PC-3 (cell line): ENCODE measurements at regions not wholly inside any gene's neighbourhood (a gene's known extent, or its start where the extent isn't known, plus 50 kb on each side); places are given as distances from the start of the nearest gene placed in this dataset.

Experiments used
- ATAC-seq: fragments of 200-7000 bp; cut with Tn5 transposase; 2 replicates; pipeline ENCODE4 v1.9.1; 2020; ENCODE audit warnings: mild to moderate bottlenecking, moderate library complexity
- BruUV-seq: library from RNA; stranded (reverse); fragments of 400-500 nt; replicated peaks from 2 replicates; lab custom pipeline; 2021; lab: Mats Ljungman, UMichigan
- CTCF ChIA-PET: fragments of 300-600 bp; sonication (Branson Sonifier 250); formaldehyde crosslinking; loops from one replicate; lab custom pipeline; 2022; ENCODE audit warnings: antibody characterized with exemption; lab: Charles Lee
- POLR2A ChIA-PET: fragments of 300-600 bp; sonication (Branson Sonifier 250); formaldehyde crosslinking; loops from one replicate; lab custom pipeline; 2022; ENCODE audit warnings: antibody characterized with exemption; ENCODE audit not compliant: unreplicated experiment; lab: Charles Lee
- DNase-seq: peaks from one replicate; pipeline ENCODE4 v3.0.0-alpha.2; 2015
- H2AFZ ChIP-seq: fragments of 300-600 bp; sonication (generic); 2 replicates; pipeline ENCODE4 v1.6.0; 2016; ENCODE audit warnings: antibody characterized with exemption, low read length
- H3F3A ChIP-seq: fragments of 300-600 bp; sonication (generic); one replicate; pipeline ENCODE4 v1.6.0; 2017; ENCODE audit warnings: antibody characterized with exemption, low read length, control low read depth, mild to moderate bottlenecking; ENCODE audit not compliant: unreplicated experiment
- H3K27ac ChIP-seq: fragments of 300-600 bp; sonication (generic); 2 replicates; pipeline ENCODE4 v1.5.1; 2016; ENCODE audit warnings: mild to moderate bottlenecking, low read length
- H3K27me3 ChIP-seq: fragments of 300-600 bp; sonication (generic); 2 replicates; pipeline ENCODE4 v1.6.1; 2016; ENCODE audit warnings: low read length, mixed read lengths
- H3K36me3 ChIP-seq: fragments of 300-600 bp; sonication (generic); 2 replicates; pipeline ENCODE4 v1.6.1; 2016; ENCODE audit warnings: low read depth, mixed run types, low read length, mixed read lengths
- H3K4me1 ChIP-seq: fragments of 300-600 bp; sonication (generic); 2 replicates; pipeline ENCODE4 v1.5.1; 2016; ENCODE audit warnings: low read length; ENCODE audit not compliant: insufficient read depth
- H3K4me2 ChIP-seq: fragments of 300-600 bp; sonication (generic); 2 replicates; pipeline ENCODE4 v1.6.0; 2016; ENCODE audit warnings: low read length
- H3K4me3 ChIP-seq: fragments of 300-600 bp; sonication (generic); 2 replicates; pipeline ENCODE4 v1.5.1; 2016; ENCODE audit warnings: mild to moderate bottlenecking, low read length, mixed read lengths
- H3K79me2 ChIP-seq: fragments of 300-600 bp; sonication (generic); 2 replicates; pipeline ENCODE4 v1.6.1; 2017; ENCODE audit warnings: low read length, mixed read lengths
- H3K9ac ChIP-seq: fragments of 300-600 bp; sonication (generic); 2 replicates; pipeline ENCODE4 v1.6.0; 2016; ENCODE audit warnings: mild to moderate bottlenecking, low read length
- H3K9me2 ChIP-seq: fragments of 300-600 bp; sonication (generic); replicated peaks from 2 replicates; pipeline ENCODE4 v1.6.1; 2016; ENCODE audit warnings: mixed run types, low read length, mixed read lengths
- H3K9me3 ChIP-seq: fragments of 300-600 bp; sonication (generic); 2 replicates; pipeline ENCODE4 v1.6.1; 2016; ENCODE audit warnings: low read length, mixed read lengths
- H4K20me1 ChIP-seq: fragments of 300-600 bp; sonication (generic); 2 replicates; pipeline ENCODE4 v1.6.1; 2016; ENCODE audit warnings: low read length, mixed read lengths
- CTCF ChIP-seq: fragments of 300-600 bp; sonication (generic); conservative IDR thresholded peaks from 2 replicates; pipeline ENCODE4 v1.5.1; 2017; ENCODE audit warnings: antibody characterized with exemption, low read depth, mild to moderate bottlenecking, low read length
- EZH2 ChIP-seq: fragments of 300-600 bp; sonication (generic); IDR thresholded peaks from one replicate; pipeline ENCODE4 v1.6.1; 2017; ENCODE audit warnings: antibody characterized with exemption, mild to moderate bottlenecking, low read length; ENCODE audit not compliant: unreplicated experiment
- EZH2phosphoT487 ChIP-seq: fragments of 300-600 bp; sonication (generic); IDR thresholded peaks from 2 replicates; pipeline ENCODE4 v1.6.1; 2018; ENCODE audit warnings: mild to moderate bottlenecking, antibody characterized with exemption, low read length, borderline replicate concordance
- intact Hi-C: fragments of 100-400 bp; cut with micrococcal nuclease; formaldehyde crosslinking; loops from 2 replicates; pipeline ENCODE4 v1.9.0; 2023

- H3K9ac ChIP-seq: no peak overlapping the region
- ATAC-seq: no peak
- H3K9me2 ChIP-seq: no peaks in the 10 kb centered on the region
- BruUV-seq: no TSS peak
- H3K79me2 ChIP-seq: no peaks in the 10 kb centered on the region
- intact Hi-C loops: no loop called here
- ChIA-PET CTCF (no interaction called here), POLR2A (no interaction called here)
- TF ChIP-seq EZH2phosphoT487: no peak
- TF ChIP-seq CTCF: no peak
- TF ChIP-seq EZH2: no peak
- H3K27ac ChIP-seq: no peak overlapping the region
- H4K20me1 ChIP-seq: no peaks in the 10 kb centered on the region
- H3K4me2 ChIP-seq: no peak overlapping the region
- H3K27me3 ChIP-seq: no peaks in the 10 kb centered on the region
- H3K4me1 ChIP-seq: no peaks in the 10 kb centered on the region
- no peak overlapping the region for H2AFZ ChIP-seq
- H3K4me3 ChIP-seq: no peak overlapping the region
- H3K9me3 ChIP-seq: no peaks in the 10 kb centered on the region
- no peak for DNase-seq
- H3K36me3 ChIP-seq: no peaks in the 10 kb centered on the region
- no peaks in the 10 kb centered on the region for H3F3A ChIP-seq
These were observed 300.7 kb upstream of the CELF2 start for GRCh38 chr10:10716972-10717371.

GRCh38 chr10:10722422-10722821, 295.2 kb upstream of the CELF2 start:
- no peaks in the 10 kb centered on the region for H3K79me2 ChIP-seq
- no peak overlapping the region for H3K4me3 ChIP-seq
- ChIA-PET CTCF (no interaction called here), POLR2A (no interaction called here)
- BruUV-seq: no TSS peak
- H3K9ac ChIP-seq: no peak overlapping the region
- H3K9me3 ChIP-seq: no peaks in the 10 kb centered on the region
- intact Hi-C loops: no loop called here
- H3K4me1 ChIP-seq: no peaks in the 10 kb centered on the region
- H3K27ac ChIP-seq: no peak overlapping the region
- H3K36me3 ChIP-seq: no peaks in the 10 kb centered on the region
- H4K20me1 ChIP-seq: no peaks in the 10 kb centered on the region
- H3K27me3 ChIP-seq: 0 out of 2 replicates have a peak, but pooled peaks cover 3% of the 10 kb centered on the region
- no peak for TF ChIP-seq EZH2
- TF ChIP-seq CTCF: no peak
- no peak for TF ChIP-seq EZH2phosphoT487
- H3K9me2 ChIP-seq: no peaks in the 10 kb centered on the region
- H2AFZ ChIP-seq: no peak overlapping the region
- no peaks in the 10 kb centered on the region for H3F3A ChIP-seq
- ATAC-seq: no peak
- DNase-seq: no peak
- H3K4me2 ChIP-seq: no peak overlapping the region

- no TSS peak for BruUV-seq
- H3K36me3 ChIP-seq: no peaks in the 10 kb centered on the region
- intact Hi-C loops: no loop called here
- no peak overlapping the region for H2AFZ ChIP-seq
- H3K9me3 ChIP-seq: no peaks in the 10 kb centered on the region
- H3K4me2 ChIP-seq: no peak overlapping the region
- H3K27me3 ChIP-seq: 0 out of 2 replicates have a peak, but pooled peaks cover 3% of the 10 kb centered on the region
- H3K27ac ChIP-seq: no peak overlapping the region
- H3K9ac ChIP-seq: no peak overlapping the region
- H3K79me2 ChIP-seq: no peaks in the 10 kb centered on the region
- H3F3A ChIP-seq: no peaks in the 10 kb centered on the region
- no peaks in the 10 kb centered on the region for H3K4me1 ChIP-seq
- TF ChIP-seq EZH2: no peak
- TF ChIP-seq CTCF: no peak
- no peak for TF ChIP-seq EZH2phosphoT487
- ChIA-PET POLR2A (no interaction called here), CTCF (no interaction called here)
- no peak overlapping the region for H3K4me3 ChIP-seq
- no peaks in the 10 kb centered on the region for H3K9me2 ChIP-seq
- DNase-seq (no peak), ATAC-seq (no peak)
- no peaks in the 10 kb centered on the region for H4K20me1 ChIP-seq
These were observed 292.5 kb upstream of the CELF2 start for GRCh38 chr10:10725196-10725595.
